ENCODE measurements at regions not wholly inside any gene's neighbourhood (a gene's known extent, or its start where the extent isn't known, plus 50 kb on each side); places are given as distances from the start of the nearest gene placed in this dataset.

- TF ChIP-seq CTCF (IDR thresholded peaks at IDR 0.05; ENCODE audit: unreplicated experiment), result no peak
- Mint-ChIP-seq H3K27ac (no peak overlapping the region), H3K27me3 (no peaks in the 10 kb centered on the region), H3K9me3 (ENCODE audit: low read depth) (no peaks in the 10 kb centered on the region), H3K4me3 (ENCODE audit: low read depth) (no peak overlapping the region), H3K4me1 (ENCODE audit: low read depth) (peaks cover 12% of the 10 kb centered on the region), H3K36me3 (ENCODE audit: insufficient read depth) (no peaks in the 10 kb centered on the region)
- DNase-seq (ENCODE audit: low spot score, unreplicated experiment), result no peak
These were observed 609.8 kb upstream of the GRAMD2B start for GRCh38 chr5:125813221-125813974.

- Mint-ChIP-seq H3K36me3 (ENCODE audit: insufficient read depth) (no peaks in the 10 kb centered on the region), H3K4me1 (ENCODE audit: low read depth) (peaks cover 12% of the 10 kb centered on the region), H3K4me3 (ENCODE audit: low read depth) (no peak overlapping the region), H3K27me3 (no peaks in the 10 kb centered on the region), H3K9me3 (ENCODE audit: low read depth) (no peaks in the 10 kb centered on the region), H3K27ac (peak overlapping the region; percentile 62)
- no peak for TF ChIP-seq CTCF (IDR thresholded peaks at IDR 0.05; ENCODE audit: unreplicated experiment)
- DNase-seq (ENCODE audit: low spot score, unreplicated experiment), result no peak
These were observed 609.1 kb upstream of the GRAMD2B start for GRCh38 chr5:125814119-125814518.

GRCh38 chr5:125823572-125823971 is 599.6 kb upstream of the GRAMD2B start:
- Mint-ChIP-seq H3K9me3 (ENCODE audit: low read depth) (peaks cover 11% of the 10 kb centered on the region), H3K27ac (no peak overlapping the region), H3K4me3 (ENCODE audit: low read depth) (no peak overlapping the region), H3K27me3 (no peaks in the 10 kb centered on the region), H3K4me1 (ENCODE audit: low read depth) (no peaks in the 10 kb centered on the region), H3K36me3 (ENCODE audit: insufficient read depth) (no peaks in the 10 kb centered on the region)
- no peak for TF ChIP-seq CTCF (IDR thresholded peaks at IDR 0.05; ENCODE audit: unreplicated experiment)
- no peak for DNase-seq (ENCODE audit: low spot score, unreplicated experiment)

GRCh38 chr5:125826214-125826613 is 597.0 kb upstream of the GRAMD2B start:
- TF ChIP-seq CTCF (IDR thresholded peaks at IDR 0.05; ENCODE audit: unreplicated experiment), result no peak
- Mint-ChIP-seq H3K36me3 (ENCODE audit: insufficient read depth) (no peaks in the 10 kb centered on the region), H3K27ac (no peak overlapping the region), H3K4me3 (ENCODE audit: low read depth) (no peak overlapping the region), H3K27me3 (no peaks in the 10 kb centered on the region), H3K4me1 (ENCODE audit: low read depth) (no peaks in the 10 kb centered on the region), H3K9me3 (ENCODE audit: low read depth) (peaks cover 14% of the 10 kb centered on the region)
- DNase-seq (ENCODE audit: low spot score, unreplicated experiment), result no peak

GRCh38 chr5:125829349-125829748 is 593.9 kb upstream of the GRAMD2B start:
- TF ChIP-seq CTCF (IDR thresholded peaks at IDR 0.05; ENCODE audit: unreplicated experiment), result no peak
- H3K36me3 Mint-ChIP-seq (ENCODE audit: insufficient read depth), result peaks cover 2% of the 10 kb centered on the region
- DNase-seq (ENCODE audit: low spot score, unreplicated experiment), result no peak
- H3K4me3 Mint-ChIP-seq (ENCODE audit: low read depth), result no peak overlapping the region
- H3K27ac Mint-ChIP-seq, result no peak overlapping the region
- peaks cover 19% of the 10 kb centered on the region for H3K9me3 Mint-ChIP-seq (ENCODE audit: low read depth)
- H3K27me3 Mint-ChIP-seq, result no peaks in the 10 kb centered on the region
- H3K4me1 Mint-ChIP-seq (ENCODE audit: low read depth), result peaks cover 7% of the 10 kb centered on the region
